ENCODE measurements at regions not wholly inside any gene's neighbourhood (a gene's known extent, or its start where the extent isn't known, plus 50 kb on each side); places are given as distances from the start of the nearest gene placed in this dataset.

DNA sequence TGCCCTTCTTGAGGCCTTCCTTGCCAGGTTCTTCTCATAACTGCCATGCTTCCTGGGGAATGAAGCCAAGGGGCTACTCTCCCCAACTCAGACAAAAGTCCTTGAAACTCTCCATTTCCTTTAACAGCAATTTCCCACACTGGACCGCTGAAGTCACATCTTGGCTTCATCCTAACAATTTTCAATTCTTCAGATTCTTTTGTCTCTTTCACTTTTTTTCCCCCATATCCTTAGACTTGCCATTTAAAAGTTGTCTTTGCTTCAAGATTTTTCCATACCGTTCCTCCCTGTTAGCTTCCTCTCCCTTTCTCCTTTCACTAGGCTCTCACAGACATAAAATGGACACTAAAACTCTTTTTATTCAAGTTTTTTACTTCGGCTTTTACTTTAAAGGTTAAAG, 93.1 kb upstream of the ITGA1 start:
- no peak overlapping the region for H3K4me3 ChIP-seq (ENCODE audit: low read depth, poor library complexity, severe bottlenecking)
- DNase-seq (ENCODE audit: low spot score in 2 of 2): no peak
- no peak for TF ChIP-seq POLR2A (IDR thresholded peaks at IDR 0.05)
- TF ChIP-seq, protein P1, sequence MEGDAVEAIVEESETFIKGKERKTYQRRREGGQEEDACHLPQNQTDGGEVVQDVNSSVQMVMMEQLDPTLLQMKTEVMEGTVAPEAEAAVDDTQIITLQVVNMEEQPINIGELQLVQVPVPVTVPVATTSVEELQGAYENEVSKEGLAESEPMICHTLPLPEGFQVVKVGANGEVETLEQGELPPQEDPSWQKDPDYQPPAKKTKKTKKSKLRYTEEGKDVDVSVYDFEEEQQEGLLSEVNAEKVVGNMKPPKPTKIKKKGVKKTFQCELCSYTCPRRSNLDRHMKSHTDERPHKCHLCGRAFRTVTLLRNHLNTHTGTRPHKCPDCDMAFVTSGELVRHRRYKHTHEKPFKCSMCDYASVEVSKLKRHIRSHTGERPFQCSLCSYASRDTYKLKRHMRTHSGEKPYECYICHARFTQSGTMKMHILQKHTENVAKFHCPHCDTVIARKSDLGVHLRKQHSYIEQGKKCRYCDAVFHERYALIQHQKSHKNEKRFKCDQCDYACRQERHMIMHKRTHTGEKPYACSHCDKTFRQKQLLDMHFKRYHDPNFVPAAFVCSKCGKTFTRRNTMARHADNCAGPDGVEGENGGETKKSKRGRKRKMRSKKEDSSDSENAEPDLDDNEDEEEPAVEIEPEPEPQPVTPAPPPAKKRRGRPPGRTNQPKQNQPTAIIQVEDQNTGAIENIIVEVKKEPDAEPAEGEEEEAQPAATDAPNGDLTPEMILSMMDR (IDR thresholded peaks at IDR 0.05): no peak
- intact Hi-C loops (cut with DNase I; ENCODE audit: low total_unique reads): no loop called here
- 75% methylated on average over 3 of the region's 3 CpGs for WGBS, 2 donors

- intact Hi-C loops (cut with DNase I; ENCODE audit: low total_unique reads): no loop called here
- 50 to 64% methylated on average over 2 of the region's 2 CpGs for WGBS, 2 donors
- H3K4me3 ChIP-seq (ENCODE audit: low read depth, poor library complexity, severe bottlenecking): no peak overlapping the region
- no peak for TF ChIP-seq POLR2A (IDR thresholded peaks at IDR 0.05)
- TF ChIP-seq, protein P1 (IDR thresholded peaks at IDR 0.05): no peak
- DNase-seq (ENCODE audit: low spot score in 2 of 2): no peak
Observed at GRCh38 chr5:52702877-52703276, 84.8 kb upstream of the ITGA1 start.

GRCh38 chr5:52703321-52703720, 84.4 kb upstream of the ITGA1 start:
- DNase-seq (ENCODE audit: low spot score in 2 of 2): no peak
- no peak overlapping the region for H3K4me3 ChIP-seq (ENCODE audit: low read depth, poor library complexity, severe bottlenecking)
- intact Hi-C loops (cut with DNase I; ENCODE audit: low total_unique reads): no loop called here
- TF ChIP-seq POLR2A (IDR thresholded peaks at IDR 0.05): no peak
- TF ChIP-seq, protein P1 (IDR thresholded peaks at IDR 0.05): no peak

GRCh38 chr5:52705720-52706119, 82.0 kb upstream of the ITGA1 start:
- DNase-seq (ENCODE audit: low spot score in 2 of 2): no peak
- no peak for TF ChIP-seq POLR2A (IDR thresholded peaks at IDR 0.05)
- TF ChIP-seq, protein P1 (IDR thresholded peaks at IDR 0.05): no peak
- no peak overlapping the region for H3K4me3 ChIP-seq (ENCODE audit: low read depth, poor library complexity, severe bottlenecking)
- intact Hi-C loops (cut with DNase I; ENCODE audit: low total_unique reads): no loop called here

DNA sequence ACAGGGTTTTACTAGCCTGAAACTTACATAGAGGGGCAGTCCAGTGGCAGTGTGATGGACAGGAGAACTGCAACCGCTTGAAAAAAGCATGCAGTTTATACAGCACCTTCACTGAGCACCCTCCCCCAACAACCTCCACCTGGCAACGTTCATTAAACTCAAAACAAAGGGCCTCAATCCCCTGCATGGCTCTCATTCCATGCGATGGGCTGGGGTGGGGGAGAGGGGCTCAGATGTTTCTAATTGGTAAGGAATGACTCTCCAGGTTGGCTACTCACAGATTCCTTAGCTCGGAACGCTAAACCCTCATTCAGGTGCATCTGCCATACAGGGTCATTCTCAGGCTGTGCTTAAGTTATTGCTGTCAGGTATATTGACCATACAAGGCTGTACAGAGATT, 80.9 kb upstream of the ITGA1 start:
- no peak for TF ChIP-seq POLR2A (IDR thresholded peaks at IDR 0.05)
- TF ChIP-seq, protein P1 (IDR thresholded peaks at IDR 0.05): no peak
- intact Hi-C loops (cut with DNase I; ENCODE audit: low total_unique reads): no loop called here
- no peak for DNase-seq (ENCODE audit: low spot score in 2 of 2)
- H3K4me3 ChIP-seq (ENCODE audit: low read depth, poor library complexity, severe bottlenecking): no peak overlapping the region
- 71% methylated on average over 5 of the region's 5 CpGs for WGBS, 2 donors

DNA sequence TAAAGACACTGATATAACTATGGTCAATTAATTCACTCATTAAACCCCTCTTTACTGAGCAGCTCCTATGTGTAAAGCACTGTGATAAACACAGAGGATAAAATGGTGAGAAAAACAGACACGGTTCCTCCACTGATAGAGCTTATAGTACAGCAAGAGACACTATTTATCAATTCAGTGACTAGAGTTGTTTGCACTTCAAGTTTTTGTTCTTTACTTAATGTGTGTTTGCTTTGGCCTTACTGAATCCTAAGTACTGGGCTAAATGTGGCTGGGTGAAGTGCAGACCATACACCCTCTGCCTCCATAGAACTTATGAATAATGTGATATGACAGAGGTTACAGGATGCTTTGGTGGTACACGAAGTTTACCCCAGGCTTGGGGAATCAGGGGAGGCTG, 80.1 kb upstream of the ITGA1 start:
- no peak for TF ChIP-seq POLR2A (IDR thresholded peaks at IDR 0.05)
- TF ChIP-seq, protein P1 (IDR thresholded peaks at IDR 0.05): no peak
- no peak for DNase-seq (ENCODE audit: low spot score in 2 of 2)
- intact Hi-C loops (cut with DNase I; ENCODE audit: low total_unique reads): no loop called here
- no peak overlapping the region for H3K4me3 ChIP-seq (ENCODE audit: low read depth, poor library complexity, severe bottlenecking)
- WGBS, 2 donors: 63 to 69% methylated on average over 2 of the region's 2 CpGs
